DOHH2 (cell line): ENCODE measurements at regions not wholly inside any gene's neighbourhood (a gene's known extent, or its start where the extent isn't known, plus 50 kb on each side); places are given as distances from the start of the nearest gene placed in this dataset.

Experiments
- EZH2phosphoT487 ChIP-seq: fragments of 200-600 bp; sonication (generic); IDR thresholded peaks from 2 replicates; pipeline ENCODE4 v1.6.1; 2017; ENCODE audit warnings: borderline replicate concordance, mild to moderate bottlenecking, antibody characterized with exemption, low read length, moderate library complexity, mixed read lengths
- TF ChIP-seq, protein P1 (sequence below): fragments of 200-600 bp; sonication (generic); IDR thresholded peaks from one replicate; pipeline ENCODE4 v1.5.1; 2014; ENCODE audit warnings: antibody characterized with exemption, mild to moderate bottlenecking, low read depth, low read length; ENCODE audit not compliant: poor library complexity, severe bottlenecking

DNA sequence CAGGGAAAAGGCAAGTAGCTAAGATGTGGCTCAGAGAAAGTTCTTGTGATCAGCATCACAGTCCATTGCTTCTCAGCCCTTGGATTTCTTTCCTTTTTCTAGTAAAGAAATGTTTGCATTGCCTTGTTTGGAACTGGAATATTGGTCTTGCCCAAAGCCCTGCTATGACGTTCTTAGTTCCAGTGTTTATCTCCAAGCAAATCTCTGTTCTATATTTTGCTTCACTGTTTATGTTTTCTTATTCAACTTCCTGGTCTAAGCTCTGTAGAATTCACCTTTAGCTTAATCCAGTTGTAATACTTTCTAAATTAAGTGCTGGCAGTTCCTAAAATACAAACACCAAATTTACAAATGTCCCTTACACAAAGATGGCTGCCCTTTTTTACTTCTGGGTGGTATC, 88.7 kb upstream of the ZNF438 start:
- TF ChIP-seq, protein P1, sequence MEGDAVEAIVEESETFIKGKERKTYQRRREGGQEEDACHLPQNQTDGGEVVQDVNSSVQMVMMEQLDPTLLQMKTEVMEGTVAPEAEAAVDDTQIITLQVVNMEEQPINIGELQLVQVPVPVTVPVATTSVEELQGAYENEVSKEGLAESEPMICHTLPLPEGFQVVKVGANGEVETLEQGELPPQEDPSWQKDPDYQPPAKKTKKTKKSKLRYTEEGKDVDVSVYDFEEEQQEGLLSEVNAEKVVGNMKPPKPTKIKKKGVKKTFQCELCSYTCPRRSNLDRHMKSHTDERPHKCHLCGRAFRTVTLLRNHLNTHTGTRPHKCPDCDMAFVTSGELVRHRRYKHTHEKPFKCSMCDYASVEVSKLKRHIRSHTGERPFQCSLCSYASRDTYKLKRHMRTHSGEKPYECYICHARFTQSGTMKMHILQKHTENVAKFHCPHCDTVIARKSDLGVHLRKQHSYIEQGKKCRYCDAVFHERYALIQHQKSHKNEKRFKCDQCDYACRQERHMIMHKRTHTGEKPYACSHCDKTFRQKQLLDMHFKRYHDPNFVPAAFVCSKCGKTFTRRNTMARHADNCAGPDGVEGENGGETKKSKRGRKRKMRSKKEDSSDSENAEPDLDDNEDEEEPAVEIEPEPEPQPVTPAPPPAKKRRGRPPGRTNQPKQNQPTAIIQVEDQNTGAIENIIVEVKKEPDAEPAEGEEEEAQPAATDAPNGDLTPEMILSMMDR: no peak
- no peak for TF ChIP-seq EZH2phosphoT487
